Gastroesophageal sphincter (tissue), 4 donors: ENCODE measurements at regions not wholly inside any gene's neighbourhood (a gene's known extent, or its start where the extent isn't known, plus 50 kb on each side); places are given as distances from the start of the nearest gene placed in this dataset.

ENCODE experiments used
- ATAC-seq: fragments of 150-250 bp; one replicate; pipeline ENCODE4 v1.9.1; 2016; ENCODE audit warnings: mild to moderate bottlenecking, moderate library complexity
- H3K27ac ChIP-seq, 4 donors: fragments of 200-600 bp; sonication (generic) in 3 of 4; 1 replicate in 3 of 4; 2 replicates in 1 of 4; pipeline ENCODE4 v1.5.1; 2016 to 2019
- H3K27me3 ChIP-seq: fragments of 200-600 bp; sonication (generic); one replicate; pipeline ENCODE4 v1.5.1; 2019
- H3K36me3 ChIP-seq, 2 donors: fragments of 200-600 bp; sonication (generic); one replicate each; pipeline ENCODE4 v1.5.1; 2019; ENCODE audit warnings: control low read depth in 1 of 2
- H3K4me1 ChIP-seq, 3 donors: fragments of 200-600 bp; sonication (generic); 1 replicate in 2 of 3; 2 replicates in 1 of 3; pipeline ENCODE4 v1.5.1; 2016 to 2019; ENCODE audit warnings: control low read depth in 2 of 3
- H3K4me3 ChIP-seq, 2 donors: fragments of 200-600 bp; sonication (generic); one replicate each; pipeline ENCODE4 v1.5.1; 2019; ENCODE audit warnings: mild to moderate bottlenecking in 1 of 2, moderate library complexity in 1 of 2
- H3K9me3 ChIP-seq, 3 donors: fragments of 200-600 bp; sonication (generic); one replicate each; pipeline ENCODE4 v1.5.1; 2017 to 2019; ENCODE audit warnings: control low read depth in 2 of 3
- CTCF ChIP-seq, 4 experiments: fragments of 200-600 bp in 2 of 4; fragments of 450-650 bp in 2 of 4; sonication (generic) in 1 of 4; IDR thresholded peaks; one replicate each; pipeline ENCODE4 v1.5.1; 2017 to 2019; ENCODE audit warnings: antibody characterized with exemption in 4 of 4, mild to moderate bottlenecking in 2 of 4, moderate library complexity in 2 of 4
- EP300 ChIP-seq: sonication (generic); formaldehyde crosslinking; IDR thresholded peaks from one replicate; pipeline ENCODE4 v1.6.1; 2017; ENCODE audit warnings: antibody characterized with exemption, mild to moderate bottlenecking
- POLR2A ChIP-seq, 2 donors: fragments of 450-650 bp; IDR thresholded peaks; one replicate each; pipeline ENCODE4 v1.6.1; 2017; ENCODE audit warnings: antibody characterized with exemption in 2 of 2, mild to moderate bottlenecking in 2 of 2, moderate library complexity in 1 of 2
- POLR2AphosphoS5 ChIP-seq: sonication (generic); formaldehyde crosslinking; IDR thresholded peaks from one replicate; pipeline ENCODE4 v1.6.1; 2017; ENCODE audit warnings: antibody characterized with exemption
- WGBS, 2 donors: methylation state at CpG; one replicate each; pipeline ENCODE4 v1.1.5; 2018; ENCODE audit warnings: low coverage in 1 of 2; 5-methylcytosine and 5-hydroxymethylcytosine counted together

DNA sequence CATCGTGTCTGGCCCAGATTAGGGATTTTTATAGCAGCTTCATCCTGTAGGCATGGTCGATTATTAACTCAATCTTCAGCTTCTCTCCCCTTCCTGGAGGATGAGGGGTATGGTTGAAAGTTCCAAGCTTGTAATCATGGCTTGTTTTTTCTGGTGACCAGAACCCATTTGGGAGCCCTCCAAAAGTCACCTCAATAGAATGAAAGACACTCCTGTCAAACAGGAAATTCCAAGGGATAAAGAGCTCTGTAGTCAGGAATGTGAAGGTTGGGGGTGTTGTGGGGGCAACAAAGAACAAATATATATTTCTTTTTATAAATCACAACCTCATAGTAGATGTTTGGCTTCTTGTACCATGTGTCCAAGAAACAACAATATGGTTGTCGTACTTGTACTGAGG, 212.7 kb upstream of the ESRRG start:
- Histone ChIP-seq H3K36me3 (no peaks in the 10 kb centered on the region), H3K27me3 (no peaks in the 10 kb centered on the region), H3K9me3 (no peaks in the 10 kb centered on the region), H3K4me1 (no peaks in the 10 kb centered on the region), H3K27ac (no peak overlapping the region), H3K4me3 (no peak overlapping the region)
- WGBS, 2 donors: 89 to 100% methylated on average over 1 to 3 of the region's 3 CpGs
- ATAC-seq: no peak
- TF ChIP-seq POLR2AphosphoS5: no peak
- no peak for TF ChIP-seq CTCF (IDR thresholded peaks at IDR 0.05)
- TF ChIP-seq POLR2A (IDR thresholded peaks at IDR 0.05): no peak
- no peak for TF ChIP-seq EP300

DNA sequence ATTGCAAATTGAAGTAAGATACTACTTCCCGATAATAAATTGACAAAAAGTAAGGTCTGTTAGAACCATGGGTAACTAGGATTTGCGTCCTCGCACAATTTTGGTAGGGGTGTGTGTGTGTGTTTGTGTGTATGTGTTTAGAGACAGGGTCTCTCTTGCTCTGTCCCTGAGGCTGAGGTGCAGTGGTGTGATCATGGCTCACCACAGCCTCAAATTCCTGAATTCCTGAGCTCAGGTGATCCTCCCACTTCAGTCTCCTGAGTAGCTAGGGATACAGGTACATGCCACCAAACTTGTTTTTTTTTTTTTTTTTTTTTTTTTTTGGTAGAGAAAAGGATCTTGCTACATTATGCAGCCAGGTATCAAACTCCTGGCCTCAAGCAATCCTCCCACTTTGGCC, 209.2 kb upstream of the ESRRG start:
- H3K4me3 ChIP-seq: no peak overlapping the region
- H3K36me3 ChIP-seq: no peaks in the 10 kb centered on the region
- ATAC-seq: no peak
- H3K27me3 ChIP-seq: no peaks in the 10 kb centered on the region
- no peak overlapping the region for H3K27ac ChIP-seq
- no peaks in the 10 kb centered on the region for H3K4me1 ChIP-seq
- 91 to 98% methylated on average over 1 to 3 of the region's 3 CpGs for WGBS, 2 donors
- no peaks in the 10 kb centered on the region for H3K9me3 ChIP-seq
- TF ChIP-seq POLR2A (IDR thresholded peaks at IDR 0.05): no peak
- no peak for TF ChIP-seq CTCF (IDR thresholded peaks at IDR 0.05)
- TF ChIP-seq EP300: no peak
- TF ChIP-seq POLR2AphosphoS5: no peak

DNA sequence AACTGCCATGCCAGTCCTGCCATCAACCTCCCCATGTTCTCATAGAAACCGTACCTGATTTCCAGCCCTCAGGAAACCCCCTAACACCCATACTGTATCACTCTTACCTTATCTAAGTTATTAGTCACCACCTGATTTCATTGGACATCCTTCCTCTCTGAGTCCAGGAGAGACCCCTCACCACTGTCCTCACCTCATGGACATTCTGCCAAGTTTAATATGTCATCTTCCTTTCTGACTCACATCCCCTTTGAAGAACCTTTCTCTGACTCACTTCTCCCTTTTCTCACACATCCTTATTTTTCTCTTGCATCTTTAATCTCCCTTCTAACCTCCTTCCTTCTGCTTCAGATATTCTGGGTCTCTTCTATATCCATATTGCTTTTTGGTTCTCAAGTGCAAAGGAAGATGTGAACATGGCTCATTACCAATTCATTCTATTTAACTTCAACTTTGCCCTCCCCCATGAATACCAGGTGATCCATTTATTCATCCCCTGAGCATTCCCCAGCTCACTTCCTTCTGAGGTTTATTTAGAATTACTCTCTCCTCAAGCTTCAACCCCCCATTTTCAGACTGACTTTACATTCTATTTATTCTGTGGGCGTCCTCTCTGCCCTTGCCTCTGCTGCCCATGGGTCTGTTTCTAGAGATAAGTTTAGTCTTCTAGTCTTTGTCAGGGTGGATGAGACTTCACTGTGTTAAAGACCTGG, 206.8 kb upstream of the ESRRG start:
- Histone ChIP-seq H3K4me1 (no peaks in the 10 kb centered on the region), H3K27me3 (no peaks in the 10 kb centered on the region), H3K9me3 (no peaks in the 10 kb centered on the region), H3K4me3 (no peak overlapping the region), H3K36me3 (no peaks in the 10 kb centered on the region), H3K27ac (no peak overlapping the region)
- TF ChIP-seq EP300 (no peak), POLR2AphosphoS5 (no peak), POLR2A (IDR thresholded peaks at IDR 0.05) (no peak), CTCF (IDR thresholded peaks at IDR 0.05) (no peak)
- WGBS, 2 donors: 76 to 84% methylated on average over 2 of the region's 2 CpGs
- no peak for ATAC-seq

GRCh38 chr1:216927633-216928032, 204.4 kb upstream of the ESRRG start:
- no peaks in the 10 kb centered on the region for H3K27me3 ChIP-seq
- no peaks in the 10 kb centered on the region for H3K36me3 ChIP-seq
- no peak overlapping the region for H3K27ac ChIP-seq
- no peak overlapping the region for H3K4me3 ChIP-seq
- ATAC-seq: no peak
- no peaks in the 10 kb centered on the region for H3K9me3 ChIP-seq
- no peak for TF ChIP-seq POLR2AphosphoS5
- no peak for TF ChIP-seq CTCF (IDR thresholded peaks at IDR 0.05)
- TF ChIP-seq EP300: no peak
- TF ChIP-seq POLR2A (IDR thresholded peaks at IDR 0.05): no peak
- H3K4me1 ChIP-seq: no peaks in the 10 kb centered on the region
- WGBS, 2 donors: 100% methylated on average over 2 to 5 of the region's 6 CpGs

GRCh38 chr1:216926720-216927510, 203.7 kb upstream of the ESRRG start:
- Histone ChIP-seq H3K9me3 (no peaks in the 10 kb centered on the region), H3K27ac (no peak overlapping the region), H3K27me3 (no peaks in the 10 kb centered on the region), H3K4me1 (no peaks in the 10 kb centered on the region), H3K4me3 (no peak overlapping the region), H3K36me3 (no peaks in the 10 kb centered on the region)
- no peak for ATAC-seq
- TF ChIP-seq CTCF (IDR thresholded peaks at IDR 0.05): no peak
- no peak for TF ChIP-seq EP300
- no peak for TF ChIP-seq POLR2AphosphoS5
- no peak for TF ChIP-seq POLR2A (IDR thresholded peaks at IDR 0.05)
- whole genome bisulfite sequencing, 2 donors: 68% methylated on average over 9 to 10 of the region's 11 CpGs
